K562 (cell line): ENCODE measurements at regions not wholly inside any gene's neighbourhood (a gene's known extent, or its start where the extent isn't known, plus 50 kb on each side); places are given as distances from the start of the nearest gene placed in this dataset.

Experiments
- ATAC-seq: fragments of 200-7000 bp; cut with Tn5 transposase; 3 replicates; pipeline ENCODE4 v1.9.1; 2020; ENCODE audit warnings: moderate library complexity
- BruUV-seq: library from RNA; stranded (reverse); fragments of 400-500 nt; replicated peaks from 2 replicates; lab custom pipeline; 2021; lab: Mats Ljungman, UMichigan
- CTCF ChIA-PET: fragments of 300-600 bp; formaldehyde crosslinking; extraction: SDS; loops from one replicate; lab custom pipeline; 2021; ENCODE audit warnings: low intra/inter-chr PET ratio; lab: Yijun Ruan, JAX
- POLR2A ChIA-PET: fragments of 300-600, 350-650 bp; sonication (Branson Sonifier 250); formaldehyde crosslinking; extraction: SDS; loops from one replicate; lab custom pipeline; 2021; ENCODE audit warnings: antibody characterized with exemption, inconsistent platforms; lab: Yijun Ruan, JAX
- DNase-seq, 4 experiments: peaks; one replicate each; pipeline versions ENCODE4 v3.0.0 to v3.0.0-alpha.2; 2011 to 2018; ENCODE audit warnings: low spot score in 3 of 4, mixed read lengths in 3 of 4; ENCODE audit errors: extremely low read depth in 1 of 4
- FAIRE-seq: peaks from 2 replicates; lab custom pipeline; 2011; peaks lifted over from hg19 to GRCh38; lab: Jason Lieb, UNC
- H2AFZ ChIP-seq: 2 replicates; pipeline ENCODE4 v1.6.0; 2011; ENCODE audit warnings: low read depth, low read length, control low read depth, inconsistent platforms
- H3K27ac ChIP-seq: fragments of 200-600 bp; 3 replicates; pipeline ENCODE4 v1.8.0; 2011; ENCODE audit warnings: low read depth, mild to moderate bottlenecking, control low read depth, inconsistent platforms, low read length, moderate library complexity, mixed read lengths; ENCODE audit errors: extremely low read depth
- H3K27me3 ChIP-seq, 2 experiments: fragments of 300-600 bp in 1 of 2; 2 replicates in 1 of 2; 3 replicates in 1 of 2; pipeline versions ENCODE4 v1.6.0 to v1.8.0; 2011; ENCODE audit warnings: inconsistent platforms in 2 of 2, low read length in 2 of 2, mild to moderate bottlenecking in 1 of 2, mixed read lengths in 1 of 2, moderate library complexity in 1 of 2; ENCODE audit not compliant: control insufficient read depth in 2 of 2, insufficient read depth in 2 of 2
- H3K36me3 ChIP-seq: fragments of 300-600 bp; 3 replicates; pipeline ENCODE4 v1.8.0; 2011; ENCODE audit warnings: mild to moderate bottlenecking, low read length, inconsistent platforms; ENCODE audit not compliant: control insufficient read depth, insufficient read depth
- H3K4me1 ChIP-seq, 2 experiments: fragments of 200-600 bp in 1 of 2; replicated peaks in 1 of 2; 2 replicates in 1 of 2; 3 replicates in 1 of 2; pipeline versions ENCODE4 v1.5.1 to v1.8.0; 2011; ENCODE audit warnings: inconsistent platforms in 2 of 2, low read length in 2 of 2, mild to moderate bottlenecking in 1 of 2, mixed read lengths in 1 of 2, moderate library complexity in 1 of 2; ENCODE audit not compliant: control insufficient read depth in 2 of 2, insufficient read depth in 2 of 2
- H3K4me2 ChIP-seq: 2 replicates; pipeline ENCODE4 v1.6.1; 2011; ENCODE audit warnings: low read length, control low read depth, inconsistent platforms, mixed read lengths; ENCODE audit not compliant: insufficient read depth
- H3K4me3 ChIP-seq: fragments of 200-600 bp; sonication (generic), shearing (Covaris generic); 2 replicates; pipeline ENCODE4 v1.5.1; 2016; ENCODE audit warnings: control low read depth, inconsistent platforms
- H3K79me2 ChIP-seq: fragments of 200-600 bp; 3 replicates; pipeline ENCODE4 v1.8.0; 2011; ENCODE audit warnings: low read length, inconsistent platforms; ENCODE audit not compliant: control insufficient read depth, insufficient read depth
- H3K9ac ChIP-seq, 2 experiments: 2 replicates each; pipeline versions ENCODE4 v1.6.0 to v1.6.1; 2011; ENCODE audit warnings: low read depth in 2 of 2, low read length in 2 of 2, control low read depth in 1 of 2, inconsistent platforms in 1 of 2, mild to moderate bottlenecking in 1 of 2, mixed read lengths in 1 of 2; ENCODE audit not compliant: insufficient read depth in 1 of 2
- H3K9me1 ChIP-seq: one replicate; pipeline ENCODE4 v1.6.0; 2011; ENCODE audit warnings: inconsistent platforms, mild to moderate bottlenecking, low read length, moderate library complexity; ENCODE audit not compliant: control insufficient read depth, insufficient read depth
- H3K9me3 ChIP-seq: replicated peaks from 2 replicates; pipeline ENCODE4 v1.5.1; 2011; ENCODE audit warnings: low read depth, low read length, inconsistent platforms; ENCODE audit not compliant: control insufficient read depth, insufficient read depth
- H4K20me1 ChIP-seq: replicated peaks from 2 replicates; pipeline ENCODE4 v1.6.1; 2011; ENCODE audit warnings: low read length, inconsistent platforms, mixed read lengths; ENCODE audit not compliant: control insufficient read depth, insufficient read depth
- ATF3 ChIP-seq, 2 experiments: fragments of 450-650 bp in 1 of 2; sonication (generic) in 1 of 2; formaldehyde crosslinking in 1 of 2; IDR thresholded peaks in 1 of 2; conservative IDR thresholded peaks in 1 of 2; 2 replicates each; pipeline versions ENCODE4 v1.6.1 to v1.8.1; 2016 to 2023; ENCODE audit warnings: mild to moderate bottlenecking in 2 of 2, moderate library complexity in 2 of 2, inconsistent platforms in 1 of 2, missing genetic modification reagents in 1 of 2
- CBX3 ChIP-seq, 2 experiments: IDR thresholded peaks; 1 replicate in 1 of 2; 2 replicates in 1 of 2; pipeline ENCODE4 v1.6.1; 2012; ENCODE audit warnings: inconsistent platforms in 2 of 2, low read length in 2 of 2, borderline replicate concordance in 1 of 2, control low read depth in 1 of 2
- WGBS: fragments of 100-300 bp; shearing (Covaris generic); methylation state at CpG from one replicate; pipeline ENCODE4 v1.1.6; 2016; ENCODE audit warnings: low coverage, mixed read lengths; ENCODE audit not compliant: insufficient coverage; ENCODE audit errors: missing lambda C conversion rate; 5-methylcytosine and 5-hydroxymethylcytosine counted together
- in situ Hi-C: fragments of 300-500 bp; cut with MboI; formaldehyde crosslinking; loops from 4 replicates; pipeline ENCODE4 v1.15.0; 2018; ENCODE audit warnings: inconsistent platforms, mixed read lengths
- intact Hi-C: fragments of 100-400 bp; cut with micrococcal nuclease; formaldehyde crosslinking; loops from 2 replicates; pipeline ENCODE4 v1.14.2; 2022
- TF ChIP-seq, protein P1 (sequence below): fragments of 250-450 bp; sonication (Bioruptor Pico); IDR thresholded peaks from 2 replicates; pipeline ENCODE4 v1.9.0; 2021; ENCODE audit warnings: mild to moderate bottlenecking, inconsistent platforms

DNA sequence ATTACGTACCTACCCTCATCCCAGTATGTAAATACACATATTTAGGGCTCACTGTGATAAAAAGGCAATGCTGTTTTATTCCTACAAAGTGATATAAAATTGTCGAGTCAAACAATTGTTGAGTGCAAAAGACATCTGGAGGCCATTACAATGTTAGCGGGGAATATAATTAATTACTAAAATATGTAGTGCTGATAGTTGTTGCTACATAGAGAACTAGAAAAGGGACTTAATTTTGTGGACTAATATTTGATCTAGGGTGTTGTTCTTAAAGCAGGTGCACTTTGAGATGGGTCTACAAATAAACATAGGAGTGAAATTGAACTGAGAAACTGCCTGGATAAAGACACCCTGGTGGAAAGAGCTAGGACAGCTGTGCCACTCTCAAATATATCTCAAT lies 300.1 kb downstream of the NOL4 start (continued):
- TF ChIP-seq, protein P1, sequence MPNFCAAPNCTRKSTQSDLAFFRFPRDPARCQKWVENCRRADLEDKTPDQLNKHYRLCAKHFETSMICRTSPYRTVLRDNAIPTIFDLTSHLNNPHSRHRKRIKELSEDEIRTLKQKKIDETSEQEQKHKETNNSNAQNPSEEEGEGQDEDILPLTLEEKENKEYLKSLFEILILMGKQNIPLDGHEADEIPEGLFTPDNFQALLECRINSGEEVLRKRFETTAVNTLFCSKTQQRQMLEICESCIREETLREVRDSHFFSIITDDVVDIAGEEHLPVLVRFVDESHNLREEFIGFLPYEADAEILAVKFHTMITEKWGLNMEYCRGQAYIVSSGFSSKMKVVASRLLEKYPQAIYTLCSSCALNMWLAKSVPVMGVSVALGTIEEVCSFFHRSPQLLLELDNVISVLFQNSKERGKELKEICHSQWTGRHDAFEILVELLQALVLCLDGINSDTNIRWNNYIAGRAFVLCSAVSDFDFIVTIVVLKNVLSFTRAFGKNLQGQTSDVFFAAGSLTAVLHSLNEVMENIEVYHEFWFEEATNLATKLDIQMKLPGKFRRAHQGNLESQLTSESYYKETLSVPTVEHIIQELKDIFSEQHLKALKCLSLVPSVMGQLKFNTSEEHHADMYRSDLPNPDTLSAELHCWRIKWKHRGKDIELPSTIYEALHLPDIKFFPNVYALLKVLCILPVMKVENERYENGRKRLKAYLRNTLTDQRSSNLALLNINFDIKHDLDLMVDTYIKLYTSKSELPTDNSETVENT (CRISPR knock-in tag): no peak
- TF ChIP-seq ATF3 (IDR thresholded peaks at IDR 0.05) (no peak), ATF3 (CRISPR knock-in tag; conservative IDR thresholded peaks at IDR 0.05) (no peak)
- TF ChIP-seq, all 486 proteins: peak for 0

- no peak for TF ChIP-seq CBX3 (IDR thresholded peaks at IDR 0.05; ENCODE audit: borderline replicate concordance in 1 of 2, low read length in 2 of 2)
- Histone ChIP-seq H3K27me3 (no peaks in the 10 kb centered on the region), H4K20me1 (no peaks in the 10 kb centered on the region), H2AFZ (no peak overlapping the region), H3K36me3 (no peaks in the 10 kb centered on the region), H3K4me3 (no peak overlapping the region), H3K9me1 (no peaks in the 10 kb centered on the region), H3K4me1 (no peaks in the 10 kb centered on the region), H3K79me2 (no peaks in the 10 kb centered on the region), H3K9ac (no peak overlapping the region), H3K9me3 (no peaks in the 10 kb centered on the region), H3K27ac (no peak overlapping the region), H3K4me2 (no peak overlapping the region)
- FAIRE-seq (no peak), ATAC-seq (no peak), DNase-seq (no peak)
- ChIA-PET CTCF (no interaction called here), POLR2A (no interaction called here)
- in situ Hi-C loops: no loop called here
- BruUV-seq: no TSS peak
- intact Hi-C loops: no loop called here
- 0% methylated on average over 3 of the region's 3 CpGs for WGBS
Measured at GRCh38 chr18:33923980-33924379, 300.7 kb downstream of the NOL4 start.
